Activated T-cell treated with anti-CD3 and anti-CD28 coated beads for 48 hours (primary cell): ENCODE measurements at regions not wholly inside any gene's neighbourhood (a gene's known extent, or its start where the extent isn't known, plus 50 kb on each side); places are given as distances from the start of the nearest gene placed in this dataset.

Experiments used
- DNase-seq: peaks from one replicate; pipeline ENCODE4 v3.0.0-alpha.2; 2020; ENCODE audit warnings: low read depth

DNA sequence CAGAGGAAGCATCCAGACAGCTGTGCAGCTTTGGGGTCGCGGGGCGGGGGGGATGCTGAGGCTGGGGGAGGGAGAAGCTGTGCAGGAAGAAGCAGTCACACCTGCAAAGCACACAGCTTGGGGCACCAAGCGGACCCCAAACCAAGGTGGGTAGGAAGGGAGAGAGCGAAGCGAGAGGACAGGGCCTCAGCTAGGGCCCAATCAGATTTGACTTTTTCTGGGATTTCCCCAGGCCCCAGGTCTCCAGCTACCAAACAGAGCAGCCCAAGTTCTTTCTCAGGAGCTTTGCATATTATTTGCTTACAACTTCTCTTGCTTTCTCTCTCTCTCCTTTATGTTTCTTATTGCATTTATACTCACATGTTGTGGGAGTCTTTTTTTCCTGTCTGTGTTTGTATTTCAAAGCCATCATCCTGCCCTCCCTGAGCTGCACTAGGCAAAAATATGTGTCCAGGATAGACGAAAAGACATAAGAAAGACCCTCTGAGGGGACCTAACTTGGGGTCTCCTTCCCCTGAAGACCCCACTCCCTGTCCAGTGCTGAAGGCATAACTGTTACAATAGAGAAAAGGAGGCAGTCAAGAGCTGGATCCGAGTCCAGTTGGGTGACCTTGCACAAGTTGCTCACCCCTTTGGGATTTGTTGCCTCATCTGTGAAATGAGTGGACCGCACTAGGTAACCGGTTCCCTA is 50.6 kb upstream of the SMNDC1 start:
- DNase-seq, result no peak

- DNase-seq, result no peak
These were observed 51.4 kb upstream of the SMNDC1 start for GRCh38 chr10:110355922-110356627.

GRCh38 chr10:110356628-110357245 is 52.0 kb upstream of the SMNDC1 start:
- peak; percentile 65 for DNase-seq

DNA sequence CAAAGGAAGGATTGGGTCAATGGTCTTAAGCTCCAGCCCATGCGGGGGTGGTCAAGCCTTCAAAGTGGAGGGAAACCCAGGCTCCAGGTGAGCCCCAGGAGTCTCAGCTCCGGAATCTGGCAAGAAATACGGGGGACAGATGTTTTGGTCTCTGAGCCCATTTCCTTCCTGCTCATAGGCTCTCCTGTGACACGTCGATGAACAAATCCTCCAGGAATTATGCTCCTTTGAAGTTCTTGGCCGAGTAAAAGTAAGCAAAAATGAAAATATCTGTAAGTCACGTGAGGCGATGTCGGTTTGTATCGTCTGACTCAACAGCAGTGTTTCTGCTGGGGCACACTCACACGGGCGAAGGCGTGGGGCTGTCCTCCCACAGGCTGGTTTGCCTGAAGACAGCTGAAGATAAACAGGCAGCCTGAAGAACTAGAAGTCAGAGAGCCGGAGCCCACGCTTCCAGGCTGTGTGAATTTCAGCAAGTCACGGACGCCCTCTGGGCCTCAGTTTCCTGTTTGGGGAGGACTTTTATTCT is 52.6 kb upstream of the SMNDC1 start:
- DNase-seq, result no peak

GRCh38 chr10:110357871-110358270 is 53.2 kb upstream of the SMNDC1 start:
- DNase-seq, result no peak

DNA sequence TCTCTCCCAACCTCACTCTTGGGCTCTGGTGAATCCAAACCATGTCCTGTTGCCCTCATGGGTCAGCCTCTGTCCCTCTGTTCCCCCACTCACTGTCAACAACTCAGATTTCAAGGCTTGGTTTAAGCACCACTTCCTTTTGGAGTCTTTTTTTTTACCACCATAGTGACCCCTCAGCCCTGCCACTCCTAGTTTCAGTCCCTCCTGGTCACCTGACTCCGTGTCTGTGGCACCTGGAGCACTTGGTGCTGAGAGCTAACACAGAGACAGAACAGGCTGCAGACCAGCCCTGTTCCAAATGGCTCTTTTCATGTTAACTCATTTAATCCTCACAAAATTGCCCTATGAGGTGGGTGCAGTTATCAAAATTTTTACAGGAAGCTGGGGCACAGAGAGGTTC is 53.6 kb upstream of the SMNDC1 start:
- DNase-seq, result no peak

- DNase-seq, result no peak
These were observed 54.3 kb upstream of the SMNDC1 start for GRCh38 chr10:110358869-110359629.

- no peak for DNase-seq
These were observed 56.2 kb upstream of the SMNDC1 start for GRCh38 chr10:110360857-110361474.

GRCh38 chr10:110361800-110362456 is 57.2 kb upstream of the SMNDC1 start:
- DNase-seq, result no peak

DNA sequence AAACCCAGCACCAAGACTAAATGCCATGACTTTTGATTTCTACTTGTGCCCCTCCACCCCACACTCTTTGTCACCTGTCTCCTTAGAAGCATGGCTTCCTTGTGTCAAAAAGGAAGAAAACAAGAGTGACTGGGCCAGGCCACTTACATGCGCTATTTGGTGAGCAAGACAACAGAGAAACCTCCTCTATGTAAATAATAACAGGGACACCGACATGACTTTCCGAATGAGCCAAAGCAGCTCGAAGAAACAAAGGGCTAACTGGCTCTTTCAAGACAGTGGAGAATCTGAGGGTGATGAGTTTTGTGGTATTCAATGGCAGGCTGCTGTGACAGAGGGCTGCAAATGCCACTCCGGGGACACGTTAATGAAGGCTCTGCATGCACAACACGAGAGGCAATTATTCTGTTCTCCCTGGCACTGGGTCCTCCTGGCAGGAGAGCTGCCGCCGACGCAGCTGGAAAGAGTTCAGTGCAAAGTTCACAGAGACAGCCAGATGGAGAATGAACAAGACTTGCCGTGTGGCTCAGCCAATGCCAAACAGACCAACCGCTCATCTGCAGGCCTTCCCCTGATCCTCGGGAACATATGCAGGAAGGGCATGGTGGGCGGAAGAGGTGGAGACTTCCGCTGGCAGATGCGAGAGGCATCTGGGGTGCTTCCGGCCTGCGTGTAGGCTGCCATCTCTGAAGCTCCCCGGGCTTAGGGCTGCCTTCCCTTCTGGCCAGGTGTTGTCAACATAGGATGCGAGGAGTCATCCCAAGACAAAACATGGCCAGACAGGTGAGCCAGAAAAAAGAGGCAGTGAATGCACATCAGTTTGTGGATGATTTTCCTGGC is 59.1 kb upstream of the SMNDC1 start:
- DNase-seq, result no peak

- DNase-seq, result peak; percentile 53
These were observed 59.8 kb upstream of the SMNDC1 start for GRCh38 chr10:110364531-110364937.

DNA sequence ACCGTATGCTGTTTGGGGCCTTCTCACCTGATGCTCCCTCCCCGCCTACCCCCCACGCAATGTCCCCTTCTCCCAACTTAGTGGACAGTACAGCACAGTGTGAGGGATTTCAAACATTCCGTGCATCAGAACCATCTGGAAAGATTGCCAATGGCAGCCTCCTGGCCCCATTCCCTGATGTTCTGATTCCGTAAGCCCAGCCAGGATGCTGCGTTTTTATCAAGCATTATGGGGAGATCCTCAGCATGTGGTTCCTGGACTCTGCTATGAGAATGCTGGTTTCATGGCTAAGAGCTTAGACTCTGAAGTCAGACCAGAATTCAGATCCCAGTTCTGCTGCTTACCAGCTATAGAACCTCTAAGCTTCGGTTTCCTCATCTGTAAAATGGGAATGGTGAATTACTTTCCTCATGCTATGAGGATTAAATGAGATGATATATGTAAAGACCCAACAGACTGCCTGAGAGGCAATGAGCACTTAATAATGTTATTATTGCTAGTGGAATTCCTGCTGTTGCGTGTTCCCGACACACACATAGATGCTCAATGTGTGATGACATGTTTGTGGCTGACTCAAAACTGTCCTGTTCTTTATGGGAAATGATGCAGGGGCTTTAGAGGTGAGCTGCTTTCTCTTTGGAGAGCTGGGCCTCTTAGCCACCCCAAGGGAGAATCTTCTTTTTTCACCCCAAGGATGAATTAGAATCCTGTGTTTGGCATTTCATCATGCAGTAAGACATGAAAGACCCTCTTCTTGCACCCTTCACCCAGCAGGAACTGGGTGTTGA is 60.8 kb upstream of the SMNDC1 start:
- no peak for DNase-seq

DNA sequence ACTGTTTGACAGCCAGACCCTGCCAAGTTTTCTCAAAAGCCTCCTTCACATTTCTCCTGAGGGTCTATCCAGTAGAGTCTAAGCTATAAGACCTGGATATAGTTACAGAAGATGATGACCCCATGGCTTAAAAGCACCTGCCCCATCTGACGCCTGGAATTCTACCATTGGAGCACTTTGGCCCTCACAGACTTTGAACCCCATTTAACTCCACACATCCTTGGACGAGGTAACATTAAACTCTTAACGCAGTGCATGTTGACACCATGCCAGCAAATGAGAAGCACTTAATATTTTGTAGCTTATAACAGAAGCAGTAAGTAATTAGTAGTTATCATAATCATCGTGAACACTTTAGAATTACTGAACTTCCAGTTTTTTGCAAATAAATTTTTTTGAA is 61.9 kb upstream of the SMNDC1 start:
- no peak for DNase-seq

GRCh38 chr10:110368002-110368401 is 63.3 kb upstream of the SMNDC1 start:
- DNase-seq, result no peak

DNA sequence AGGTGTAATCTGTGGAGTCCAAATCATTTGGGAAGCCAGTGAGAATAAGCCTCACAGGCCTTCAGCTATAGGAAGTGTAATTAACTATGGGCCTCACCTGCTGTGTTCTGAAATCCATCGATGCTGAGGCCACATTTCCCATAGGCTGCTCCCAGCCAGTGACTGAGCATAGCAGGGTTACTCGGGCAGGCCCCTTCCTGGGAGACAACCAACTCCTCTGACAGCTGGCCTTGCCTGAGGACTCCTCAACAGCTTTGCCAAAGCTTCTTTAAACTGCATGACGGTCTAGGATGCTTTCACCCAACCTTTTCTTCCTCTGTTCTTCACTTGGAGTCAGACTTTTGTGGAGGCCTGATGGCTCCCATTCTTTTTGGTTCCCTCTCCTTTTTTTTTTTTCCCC is 63.8 kb upstream of the SMNDC1 start:
- DNase-seq, result no peak

- DNase-seq, result no peak
These were observed 65.3 kb upstream of the SMNDC1 start for GRCh38 chr10:110370006-110370405.

DNA sequence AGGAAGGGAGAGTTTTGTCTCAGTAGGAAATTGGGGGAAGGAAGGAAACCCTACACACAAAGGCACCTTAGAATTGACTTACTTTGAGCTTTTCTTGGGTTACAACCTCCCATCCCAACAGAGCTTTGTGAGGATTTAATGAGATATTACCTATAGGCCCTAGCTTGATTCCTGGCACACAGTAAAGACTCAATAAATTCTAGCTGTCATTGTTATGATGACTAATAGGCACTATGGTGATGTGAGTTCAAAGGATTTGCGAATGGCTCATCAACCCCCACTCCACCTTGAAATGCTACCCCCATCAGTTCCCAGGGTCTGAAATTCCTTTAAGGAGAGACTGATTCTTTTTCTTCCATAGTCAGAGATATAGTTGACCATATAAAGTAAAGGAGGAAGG is 67.9 kb upstream of the SMNDC1 start:
- DNase-seq, result no peak

DNA sequence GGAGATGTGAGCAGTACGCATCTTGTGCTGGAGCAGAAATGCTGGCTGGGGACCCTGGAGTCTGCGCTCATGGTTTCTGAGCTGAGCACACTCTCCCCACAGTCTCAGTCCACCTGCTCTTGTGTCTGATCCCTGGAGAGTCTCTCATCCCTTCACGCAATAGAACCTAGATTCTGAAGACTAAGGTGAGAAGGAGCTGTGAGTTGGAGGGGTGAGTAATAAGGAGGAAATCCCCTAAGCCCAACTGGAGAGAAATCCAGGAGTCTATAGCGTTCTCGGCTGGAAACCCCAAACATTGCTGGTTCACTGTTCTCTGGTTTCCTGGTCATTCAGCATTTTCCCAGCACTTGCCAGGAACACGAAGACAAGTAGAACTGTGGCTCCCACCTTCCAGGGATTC is 68.3 kb upstream of the SMNDC1 start:
- no peak for DNase-seq

- DNase-seq, result no peak
These were observed 69.3 kb upstream of the SMNDC1 start for GRCh38 chr10:110373857-110374654.
